SKM-1 (cell line): ENCODE measurements at regions not wholly inside any gene's neighbourhood (a gene's known extent, or its start where the extent isn't known, plus 50 kb on each side); places are given as distances from the start of the nearest gene placed in this dataset.
"Not testable (repeated sequence)": the region's sequence is repeated elsewhere in the genome, so short reads cannot be mapped to it uniquely, and the experiment has no call there.

Experiments
- DNase-seq: peaks from one replicate; lab custom pipeline; 2025; ENCODE audit not compliant: unreplicated experiment; lab: John Stamatoyannopoulos, UW

DNA sequence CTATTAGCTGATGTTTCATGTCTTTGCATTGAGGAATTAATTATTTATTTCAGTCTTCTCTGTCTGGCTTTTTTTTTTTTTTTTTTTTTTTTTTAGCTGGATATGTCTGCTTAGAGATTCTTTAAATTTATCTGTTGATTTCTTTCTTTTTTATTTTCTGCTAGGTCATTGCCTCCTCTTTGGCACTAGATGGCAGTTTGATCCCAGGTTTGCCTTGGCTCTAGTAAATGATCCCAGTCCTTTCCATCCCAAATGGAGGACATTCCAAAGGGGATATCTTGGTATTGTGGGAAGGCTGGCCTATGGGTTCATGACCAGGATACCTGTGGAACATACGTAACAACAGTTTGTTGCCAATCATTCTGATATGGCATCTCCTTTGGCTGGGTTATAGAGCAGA lies 339.5 kb upstream of the GCFC2 start:
- no peak for DNase-seq

- no peak for DNase-seq
Measured at GRCh38 chr2:76044701-76045100, 334.0 kb upstream of the GCFC2 start.

- DNase-seq: no peak
Measured at GRCh38 chr2:76039505-76039904, 328.8 kb upstream of the GCFC2 start.

- DNase-seq: no peak
Measured at GRCh38 chr2:76027761-76028160, 317.0 kb upstream of the GCFC2 start.

DNA sequence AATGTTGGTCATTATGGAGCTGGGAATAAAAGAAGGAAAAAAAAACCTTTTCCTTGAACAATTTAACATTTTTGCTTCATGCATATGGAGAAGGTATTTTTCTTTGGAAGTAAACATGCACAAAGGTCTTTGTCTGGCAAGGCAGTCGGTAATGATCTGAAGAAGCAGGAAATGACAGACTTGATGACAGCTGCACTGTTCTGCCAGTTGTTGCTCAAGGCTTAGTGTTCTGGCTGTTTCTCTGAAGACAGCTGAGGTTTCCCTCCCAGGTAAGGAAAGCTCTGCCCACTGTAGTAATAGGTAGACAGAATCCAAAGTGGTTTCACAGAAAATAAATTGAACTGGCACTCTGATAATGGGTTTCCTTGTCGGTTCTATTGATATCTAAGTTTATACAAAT lies 308.4 kb upstream of the GCFC2 start:
- DNase-seq: no peak

- DNase-seq: no peak
Measured at GRCh38 chr2:76009484-76009883, 298.8 kb upstream of the GCFC2 start.

DNA sequence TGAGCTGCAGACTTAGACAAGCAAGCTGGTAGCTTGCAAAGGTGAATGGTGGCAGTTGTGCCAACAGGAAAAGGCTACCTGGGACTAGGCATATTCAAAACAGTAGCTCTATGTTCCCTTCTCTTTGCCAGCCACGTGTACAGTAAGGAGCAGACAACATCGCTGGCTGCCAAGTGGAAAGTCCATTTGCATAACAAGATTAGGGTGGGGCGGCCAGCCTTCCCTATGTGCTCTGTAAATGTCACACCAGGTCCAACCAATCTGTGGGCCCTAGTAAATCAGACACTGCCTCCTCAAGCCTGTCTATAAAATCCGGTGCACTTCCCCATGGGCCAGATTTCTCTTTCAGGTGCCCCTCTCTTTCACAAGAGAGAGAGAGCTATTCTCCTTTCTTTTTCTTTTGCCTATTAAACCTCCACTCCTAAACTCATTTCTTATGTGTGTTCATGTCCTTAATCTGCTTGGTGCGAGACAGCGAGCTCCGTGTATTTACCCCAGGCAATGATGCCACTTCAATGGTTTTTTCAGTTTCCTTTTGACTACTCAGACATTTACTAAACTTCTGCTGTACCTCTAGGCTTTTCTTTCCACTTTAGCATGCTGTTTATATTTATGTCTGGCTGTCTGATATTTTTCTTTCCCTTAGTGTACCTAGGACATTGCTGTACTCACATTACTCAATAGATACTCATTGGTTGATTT lies 297.4 kb upstream of the GCFC2 start:
- no peak for DNase-seq

- DNase-seq: no peak
Measured at GRCh38 chr2:76000425-76000824, 289.7 kb upstream of the GCFC2 start.

GRCh38 chr2:75998451-75998850 lies 287.7 kb upstream of the GCFC2 start:
- no peak for DNase-seq

DNA sequence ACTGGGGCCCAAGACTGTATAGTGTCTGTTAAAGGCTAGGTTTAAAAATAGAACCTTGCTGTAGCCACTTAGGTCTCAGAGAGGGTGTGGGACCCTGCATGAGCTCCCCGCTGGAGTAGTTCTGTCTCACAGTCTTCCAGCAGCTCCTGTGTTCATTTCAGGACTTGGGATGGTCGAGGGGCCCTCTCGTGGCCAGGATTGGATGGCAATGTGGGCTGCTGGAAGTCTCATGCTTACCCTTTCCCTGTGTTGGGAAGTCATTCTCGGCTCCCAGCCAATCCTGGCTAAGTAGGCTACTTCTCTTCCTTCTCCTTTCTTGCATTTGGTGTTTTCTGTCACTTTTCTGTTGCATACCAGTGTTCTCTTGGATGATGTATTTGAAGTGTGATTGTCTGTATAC lies 284.0 kb upstream of the GCFC2 start:
- no peak for DNase-seq

DNA sequence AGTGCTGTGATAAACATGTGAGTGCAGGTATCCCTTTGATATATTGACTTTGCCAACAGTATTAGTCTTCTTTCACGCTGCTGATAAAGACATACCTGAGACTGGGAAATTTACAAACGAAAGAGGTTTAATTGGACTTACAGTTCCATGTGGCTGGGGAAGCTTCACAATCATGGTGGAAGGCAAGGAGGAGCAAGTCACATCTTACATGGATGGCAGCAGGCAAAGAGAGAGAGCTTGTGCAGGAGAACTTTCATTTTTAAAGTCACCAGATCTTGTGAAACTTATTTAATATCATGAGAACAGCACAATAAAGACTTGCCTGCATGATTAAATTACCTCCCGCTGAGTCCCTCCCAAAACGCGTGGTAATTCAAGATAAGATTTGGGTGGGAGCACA lies 277.9 kb upstream of the GCFC2 start:
- not testable (repeated sequence) for DNase-seq

DNA sequence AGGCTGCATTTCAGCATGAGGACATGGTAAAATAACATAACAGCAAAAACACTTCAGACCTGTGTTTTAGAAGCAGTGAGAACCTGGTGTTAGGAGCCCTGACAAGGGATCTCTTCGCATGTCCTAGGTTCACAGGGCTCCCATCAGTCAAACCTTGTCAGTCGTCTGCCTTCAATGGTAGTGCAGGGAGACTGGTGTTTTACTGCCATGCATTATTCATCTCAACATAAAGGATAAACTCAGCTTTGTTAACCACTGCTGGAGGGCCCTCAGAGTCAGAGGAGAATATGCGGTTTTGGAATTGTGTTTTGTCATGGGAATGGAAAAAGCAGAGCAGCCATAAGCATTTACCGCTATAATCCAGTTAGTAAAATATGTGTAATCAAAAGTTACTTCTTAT lies 275.9 kb upstream of the GCFC2 start:
- DNase-seq: no peak

DNA sequence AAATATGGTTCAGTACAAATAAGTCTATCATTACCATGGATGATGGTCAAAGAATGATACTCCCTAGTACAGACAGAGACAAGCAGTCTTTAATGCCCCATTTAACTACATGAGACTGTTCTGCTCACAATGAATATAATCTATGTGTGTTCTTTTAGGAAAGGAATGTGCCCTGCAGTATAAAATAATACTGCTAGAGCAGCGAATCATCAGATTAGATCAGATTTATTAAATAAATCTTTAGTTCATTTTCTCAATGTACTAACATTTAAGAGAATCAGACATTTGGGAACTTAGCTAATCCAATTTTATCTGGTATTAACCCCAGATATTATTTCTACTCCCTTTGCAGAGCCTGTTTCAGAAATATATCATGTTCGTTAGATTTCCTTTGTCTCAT lies 272.0 kb upstream of the GCFC2 start:
- DNase-seq: no peak

DNA sequence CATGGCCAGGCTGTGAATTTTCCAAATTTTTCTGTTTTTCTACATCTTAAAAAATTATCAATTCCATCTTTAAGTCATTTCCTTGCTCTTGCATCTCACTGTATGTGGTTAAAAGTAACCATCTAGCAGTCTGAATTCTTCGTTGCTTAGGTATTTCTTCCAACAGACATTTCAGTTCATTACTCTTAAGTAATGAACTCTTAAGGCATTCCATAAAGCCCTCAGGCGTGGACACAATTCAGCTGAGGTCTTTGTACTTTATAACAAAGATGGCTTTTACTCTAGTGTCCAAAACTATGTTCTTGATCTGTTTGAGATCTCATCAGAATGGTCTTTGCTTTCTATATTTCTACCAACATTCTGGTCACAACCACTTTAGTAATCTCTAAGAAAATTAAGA lies 253.9 kb upstream of the GCFC2 start:
- DNase-seq: no peak

DNA sequence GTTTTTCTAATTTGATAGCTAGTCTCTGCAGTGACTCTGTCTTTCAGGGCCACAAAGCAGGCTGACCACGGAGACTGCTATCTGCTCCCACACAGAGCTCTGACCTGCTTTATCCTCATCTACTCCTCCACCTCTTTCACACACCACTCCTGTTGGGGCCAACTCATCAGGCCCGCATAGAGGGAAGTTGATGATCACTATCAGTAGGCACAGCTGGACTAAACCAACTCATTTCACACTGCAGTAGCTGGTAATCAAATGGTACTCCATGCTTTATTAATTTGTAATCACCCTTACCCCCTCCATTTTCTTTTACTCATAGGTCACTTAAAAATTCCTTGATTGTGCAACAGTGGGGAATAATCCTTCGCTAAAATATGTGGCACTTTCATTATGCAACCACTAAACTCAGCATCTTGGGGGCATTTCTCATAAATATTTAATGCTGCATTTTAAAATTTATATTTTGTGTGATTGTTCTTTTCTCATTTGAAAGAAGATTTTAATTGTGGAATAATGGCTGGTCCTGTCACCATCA lies 249.8 kb upstream of the GCFC2 start:
- no peak for DNase-seq

- no peak for DNase-seq
Measured at GRCh38 chr2:75959724-75960471, 249.2 kb upstream of the GCFC2 start.

- DNase-seq: no peak
Measured at GRCh38 chr2:75954761-75955160, 244.0 kb upstream of the GCFC2 start.

GRCh38 chr2:75952173-75952572 lies 241.5 kb upstream of the GCFC2 start:
- DNase-seq: no peak

DNA sequence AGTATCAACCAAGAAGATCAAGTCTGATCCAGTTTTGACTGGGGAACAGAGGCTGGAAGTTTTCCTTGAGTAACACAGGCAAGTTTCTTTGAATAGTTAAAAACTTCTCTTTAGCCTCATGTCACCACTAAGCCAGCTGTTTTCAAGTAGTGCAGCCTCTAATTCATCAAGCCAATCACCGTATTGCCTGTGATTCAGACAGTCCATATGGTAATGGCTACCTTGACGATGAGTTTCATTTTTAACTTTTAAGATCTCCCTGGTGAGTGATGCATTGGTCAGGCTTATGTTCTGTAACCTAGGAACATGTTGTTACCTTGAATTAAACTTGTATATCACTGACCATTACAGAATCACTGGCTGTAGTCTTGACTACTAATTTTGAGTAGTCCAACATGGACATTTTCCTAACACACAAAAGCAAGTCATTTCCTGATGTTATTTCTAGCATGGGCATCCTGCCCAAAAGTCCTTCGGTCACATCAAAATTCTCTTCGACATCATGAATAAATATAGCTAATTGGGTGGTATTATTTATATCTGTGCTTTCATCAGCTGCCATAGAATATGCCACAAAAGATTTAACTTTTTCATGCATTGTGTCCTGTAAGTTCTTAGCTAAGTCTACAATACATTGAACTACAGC lies 238.8 kb upstream of the GCFC2 start:
- DNase-seq: no peak

- no peak for DNase-seq
Measured at GRCh38 chr2:75936311-75936710, 225.6 kb upstream of the GCFC2 start.

DNA sequence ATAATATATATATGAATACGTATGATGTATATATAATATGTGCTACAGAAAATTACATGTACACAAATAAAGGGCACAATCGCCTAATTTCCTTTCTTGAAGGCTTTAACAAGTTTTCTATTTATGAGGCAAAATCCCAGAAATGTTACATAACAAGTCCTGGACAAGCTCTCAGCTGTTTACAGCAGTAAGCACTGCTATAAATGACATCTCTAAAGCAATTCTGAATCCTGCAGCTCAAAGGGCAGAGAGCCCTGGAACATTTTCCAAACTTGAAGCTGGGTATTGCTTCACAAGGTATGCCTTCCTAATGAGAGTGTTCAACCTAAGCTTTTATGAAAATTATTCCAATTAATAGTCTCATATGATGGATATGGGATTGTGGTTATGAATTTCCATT lies 222.3 kb upstream of the GCFC2 start:
- no peak for DNase-seq

DNA sequence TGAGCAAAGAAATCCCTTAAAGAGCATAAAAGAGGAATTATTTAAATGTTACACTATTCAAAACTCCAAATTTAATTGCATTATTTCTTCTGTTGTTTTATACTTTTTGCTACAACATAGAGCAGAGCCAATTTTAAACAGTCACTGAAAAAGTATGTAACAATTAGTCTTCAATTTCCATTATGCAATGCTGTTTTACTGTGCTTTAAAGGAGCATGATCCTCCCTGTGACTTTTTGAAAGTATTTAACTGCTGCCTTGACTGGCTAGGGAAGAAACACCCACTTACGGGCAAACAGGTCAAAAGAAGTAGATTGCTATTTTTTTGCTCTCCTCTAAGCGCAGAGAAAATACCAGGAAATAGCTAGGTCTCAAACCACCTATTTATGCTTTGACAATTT lies 217.4 kb upstream of the GCFC2 start:
- DNase-seq: no peak
